ENCODE measurements at regions not wholly inside any gene's neighbourhood (a gene's known extent, or its start where the extent isn't known, plus 50 kb on each side); places are given as distances from the start of the nearest gene placed in this dataset.

- 24 to 38% methylated on average over 2 of the region's 2 CpGs for WGBS, 2 donors
- Histone ChIP-seq H3K27ac (peak overlapping the region in 2 of 4 donors; percentile 54 to 77), H3K4me1 (peaks cover 0 to 9% (median 0%) of the 10 kb centered on the region in 4 donors), H3K36me3 (no peaks in the 10 kb centered on the region), H3K4me3 (no peak overlapping the region), H3K9me3 (no peaks in the 10 kb centered on the region), H3K27me3 (no peaks in the 10 kb centered on the region)
- TF ChIP-seq POLR2A (IDR thresholded peaks at IDR 0.05) (no peak), EP300 (IDR thresholded peaks at IDR 0.05) (peak in 1 of 2 donors; percentile 37)
- DNase-seq (ENCODE audit: low spot score in 2 of 2) = no peak
Observed at GRCh38 chr6:121522265-121522664, 86.8 kb downstream of the GJA1 start.

- H3K4me3 ChIP-seq = no peak overlapping the region
- H3K9me3 ChIP-seq = no peaks in the 10 kb centered on the region
- H3K36me3 ChIP-seq = no peaks in the 10 kb centered on the region
- TF ChIP-seq POLR2A (IDR thresholded peaks at IDR 0.05) = no peak
- TF ChIP-seq EP300 (IDR thresholded peaks at IDR 0.05) = no peak
- no peak for TF ChIP-seq CTCF (IDR thresholded peaks at IDR 0.05)
- 76 to 79% methylated on average over 3 of the region's 3 CpGs for WGBS, 2 donors
- DNase-seq (ENCODE audit: low spot score in 2 of 2) = no peak
- no peaks in the 10 kb centered on the region for H3K27me3 ChIP-seq
- peak overlapping the region in 2 of 4 donors; percentile 54 to 77 for H3K27ac ChIP-seq
- H3K4me1 ChIP-seq = peaks cover 0 to 9% (median 0%) of the 10 kb centered on the region in 4 donors
Observed at GRCh38 chr6:121522771-121523386, 87.4 kb downstream of the GJA1 start.

- H3K9me3 ChIP-seq = no peaks in the 10 kb centered on the region
- TF ChIP-seq CTCF (IDR thresholded peaks at IDR 0.05) = no peak
- no peak for TF ChIP-seq POLR2A (IDR thresholded peaks at IDR 0.05)
- no peak for TF ChIP-seq EP300 (IDR thresholded peaks at IDR 0.05)
- whole genome bisulfite sequencing, 2 donors = 59 to 63% methylated on average over 7 of the region's 7 CpGs
- H3K36me3 ChIP-seq = no peaks in the 10 kb centered on the region
- no peaks in the 10 kb centered on the region for H3K27me3 ChIP-seq
- H3K4me1 ChIP-seq = peaks cover 0 to 9% (median 0%) of the 10 kb centered on the region in 4 donors
- H3K27ac ChIP-seq = no peak overlapping the region
- DNase-seq (ENCODE audit: low spot score in 2 of 2) = no peak
- no peak overlapping the region for H3K4me3 ChIP-seq
Observed at GRCh38 chr6:121523628-121524027, 88.2 kb downstream of the GJA1 start.

GRCh38 chr6:121526282-121526681 lies 90.8 kb downstream of the GJA1 start:
- H3K9me3 ChIP-seq = no peaks in the 10 kb centered on the region
- H3K27ac ChIP-seq = no peak overlapping the region
- H3K4me3 ChIP-seq = no peak overlapping the region
- no peaks in the 10 kb centered on the region for H3K27me3 ChIP-seq
- TF ChIP-seq EP300 (IDR thresholded peaks at IDR 0.05) (no peak), CTCF (IDR thresholded peaks at IDR 0.05) (no peak), POLR2A (IDR thresholded peaks at IDR 0.05) (no peak)
- 91 to 100% methylated on average over 1 of the region's 1 CpG for WGBS, 2 donors
- DNase-seq (ENCODE audit: low spot score in 2 of 2) = no peak
- no peaks in the 10 kb centered on the region for H3K36me3 ChIP-seq
- H3K4me1 ChIP-seq = peaks cover 0 to 9% (median 0%) of the 10 kb centered on the region in 4 donors

- Histone ChIP-seq H3K4me1 (no peaks in the 10 kb centered on the region), H3K27me3 (no peaks in the 10 kb centered on the region), H3K36me3 (no peaks in the 10 kb centered on the region), H3K27ac (no peak overlapping the region), H3K9me3 (no peaks in the 10 kb centered on the region), H3K4me3 (no peak overlapping the region)
- WGBS, 2 donors = 45 to 52% methylated on average over 4 of the region's 4 CpGs
- no peak for DNase-seq (ENCODE audit: low spot score in 2 of 2)
- TF ChIP-seq CTCF (IDR thresholded peaks at IDR 0.05) (no peak), EP300 (IDR thresholded peaks at IDR 0.05) (no peak), POLR2A (IDR thresholded peaks at IDR 0.05) (no peak)
Observed at GRCh38 chr6:121531658-121532169, 96.3 kb downstream of the GJA1 start.

Measured in tibial nerve (tissue), 4 donors.